SHP77 treated with DMSO at 0.1 percent for 48 hours (cell line): ENCODE measurements at regions not wholly inside any gene's neighbourhood (a gene's known extent, or its start where the extent isn't known, plus 50 kb on each side); places are given as distances from the start of the nearest gene placed in this dataset.
"Not testable (repeated sequence)": the region's sequence is repeated elsewhere in the genome, so short reads cannot be mapped to it uniquely, and the experiment has no call there.

ENCODE experiments used
- DNase-seq: peaks from one replicate; lab custom pipeline; 2025; lab: John Stamatoyannopoulos, UW

- no peak for DNase-seq
Observed at GRCh38 chr7:11221984-11222383, 248.3 kb downstream of the PHF14 start.

GRCh38 chr7:11224535-11224934 lies 250.9 kb downstream of the PHF14 start:
- no peak for DNase-seq

DNA sequence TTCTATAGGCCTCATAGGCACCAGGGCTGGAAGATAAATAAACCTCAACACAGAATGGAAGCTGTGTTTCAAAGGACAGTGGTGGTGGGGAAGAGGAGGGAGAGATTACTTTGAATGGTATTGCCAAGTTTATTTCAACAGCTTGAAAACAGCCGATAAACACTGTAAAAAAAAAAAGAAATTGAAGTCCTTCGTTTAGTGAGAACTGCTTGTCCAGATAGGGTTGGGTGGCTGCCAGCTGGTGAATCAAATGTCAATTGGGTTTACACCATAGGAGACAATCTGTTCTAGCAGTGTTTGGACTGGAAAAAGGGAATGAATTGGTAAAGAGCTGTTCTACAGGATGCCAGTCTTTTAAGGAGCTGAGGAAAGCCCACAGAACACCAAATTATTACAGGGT lies 254.8 kb downstream of the PHF14 start:
- DNase-seq: no peak

- DNase-seq: no peak
Observed at GRCh38 chr7:11231190-11231589, 257.5 kb downstream of the PHF14 start.

DNA sequence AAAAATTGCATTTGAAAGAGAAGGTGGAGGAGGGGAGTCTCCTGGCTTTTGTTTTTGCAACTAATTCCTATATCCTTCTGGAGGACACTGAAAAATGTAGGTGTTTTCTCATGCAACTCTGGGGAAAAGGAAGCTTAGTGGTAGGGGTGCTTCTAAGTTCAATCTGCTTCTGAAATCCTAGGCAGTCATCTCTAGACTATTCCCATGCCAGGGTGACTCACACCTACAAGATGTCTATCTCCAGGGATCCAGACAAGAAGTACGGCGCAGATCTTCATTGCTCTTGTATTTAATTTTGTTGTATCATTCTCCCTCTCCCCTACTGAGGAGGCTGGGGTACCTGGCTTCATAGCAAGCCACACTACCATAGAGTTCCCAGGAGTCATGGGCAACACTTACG lies 258.8 kb downstream of the PHF14 start:
- no peak for DNase-seq

DNA sequence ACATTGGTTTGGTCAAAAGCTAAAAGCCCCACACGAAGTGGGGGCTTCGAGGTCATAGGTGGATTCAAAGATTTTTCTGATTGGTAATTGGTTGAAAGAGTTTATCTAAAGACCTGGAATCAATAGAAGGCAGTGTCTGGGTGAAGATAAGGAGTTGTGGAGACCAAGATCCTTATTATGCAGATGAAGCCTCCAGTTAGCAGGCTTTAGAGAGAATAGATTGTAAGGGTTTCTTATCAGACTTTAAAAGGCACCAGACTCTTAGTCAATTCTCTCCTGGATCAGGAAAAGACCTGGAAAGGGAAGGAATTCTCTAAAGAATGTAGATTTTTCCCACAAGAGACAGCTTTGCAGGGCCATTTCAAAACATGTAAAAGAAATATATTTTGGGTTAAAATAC lies 260.2 kb downstream of the PHF14 start:
- DNase-seq: no peak

- DNase-seq: no peak
Observed at GRCh38 chr7:11235491-11235890, 261.8 kb downstream of the PHF14 start.

DNA sequence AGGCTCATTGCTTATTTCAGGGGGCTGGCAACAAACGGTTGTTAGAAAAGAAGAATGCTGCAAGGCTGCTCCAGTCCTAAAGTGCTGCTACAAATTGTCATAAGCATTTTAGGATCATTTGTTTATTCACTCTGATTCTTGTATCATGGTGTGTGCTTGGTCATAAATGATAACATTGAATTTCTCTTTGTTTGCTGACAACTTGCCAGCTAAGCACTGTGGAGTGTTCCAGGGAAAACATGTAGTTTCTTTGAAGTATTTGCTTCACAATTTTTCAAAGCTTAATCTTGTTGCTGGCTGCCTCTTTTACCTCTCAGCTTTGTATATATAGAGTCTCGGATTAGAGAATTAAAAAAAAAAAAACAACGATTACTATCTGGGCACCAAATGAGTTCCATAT lies 263.0 kb downstream of the PHF14 start:
- no peak for DNase-seq

DNA sequence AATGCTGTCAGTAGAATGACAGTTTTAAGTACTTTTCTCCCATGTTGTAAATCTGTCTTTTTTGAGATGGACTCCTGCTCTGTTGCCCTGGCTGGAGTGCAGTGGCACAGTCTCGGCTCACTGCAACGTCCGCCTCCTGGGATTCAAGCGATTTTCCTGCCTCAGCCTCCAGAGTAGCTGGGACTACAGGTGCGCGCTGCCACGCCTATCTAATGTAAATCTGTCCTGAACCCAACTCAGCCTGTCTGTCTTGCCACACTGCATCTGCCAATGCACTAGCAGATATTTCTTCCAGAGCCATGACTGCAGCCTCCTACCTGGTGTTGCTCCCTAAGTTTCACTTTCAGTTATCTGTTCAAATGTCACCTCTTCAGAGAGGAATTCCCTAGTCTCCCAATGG lies 264.1 kb downstream of the PHF14 start:
- peak; percentile 37 for DNase-seq

- DNase-seq: no peak
Observed at GRCh38 chr7:11239316-11239715, 265.6 kb downstream of the PHF14 start.

- DNase-seq: no peak
Observed at GRCh38 chr7:11243739-11244138, 270.1 kb downstream of the PHF14 start.

- DNase-seq: no peak
Observed at GRCh38 chr7:11244149-11244548, 270.5 kb downstream of the PHF14 start.

- DNase-seq: no peak
Observed at GRCh38 chr7:11247545-11247944, 273.9 kb downstream of the PHF14 start.

- DNase-seq: no peak
Observed at GRCh38 chr7:11251436-11251835, 277.8 kb downstream of the PHF14 start.

DNA sequence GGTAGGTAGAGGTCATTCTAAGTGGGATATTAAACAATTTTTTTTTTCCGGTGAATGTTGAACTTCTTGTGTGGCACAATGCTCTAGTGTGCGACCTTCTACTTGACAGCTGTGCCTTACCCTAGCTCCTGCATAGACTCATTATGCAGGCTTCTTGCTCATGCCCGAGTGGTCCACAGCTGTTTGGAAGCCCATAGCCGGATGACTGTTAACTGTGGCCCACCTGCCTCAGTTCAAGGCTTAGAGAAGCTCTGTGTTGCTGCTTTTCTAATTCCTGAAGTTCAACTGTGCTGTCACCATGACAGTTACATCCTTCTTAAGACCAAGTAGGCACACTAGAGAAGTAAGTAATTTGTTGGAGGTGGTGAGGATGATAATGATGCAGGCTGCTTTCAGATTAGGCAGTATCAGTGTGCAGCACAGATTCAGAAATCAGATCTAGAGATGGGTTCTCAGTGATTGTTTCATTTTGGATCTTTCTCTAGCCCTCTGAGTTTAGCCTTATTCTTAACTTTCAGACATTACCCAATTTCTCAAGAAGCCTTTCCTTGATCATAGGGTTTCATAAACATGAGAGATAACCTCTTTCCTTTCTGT lies 278.4 kb downstream of the PHF14 start:
- no peak for DNase-seq

DNA sequence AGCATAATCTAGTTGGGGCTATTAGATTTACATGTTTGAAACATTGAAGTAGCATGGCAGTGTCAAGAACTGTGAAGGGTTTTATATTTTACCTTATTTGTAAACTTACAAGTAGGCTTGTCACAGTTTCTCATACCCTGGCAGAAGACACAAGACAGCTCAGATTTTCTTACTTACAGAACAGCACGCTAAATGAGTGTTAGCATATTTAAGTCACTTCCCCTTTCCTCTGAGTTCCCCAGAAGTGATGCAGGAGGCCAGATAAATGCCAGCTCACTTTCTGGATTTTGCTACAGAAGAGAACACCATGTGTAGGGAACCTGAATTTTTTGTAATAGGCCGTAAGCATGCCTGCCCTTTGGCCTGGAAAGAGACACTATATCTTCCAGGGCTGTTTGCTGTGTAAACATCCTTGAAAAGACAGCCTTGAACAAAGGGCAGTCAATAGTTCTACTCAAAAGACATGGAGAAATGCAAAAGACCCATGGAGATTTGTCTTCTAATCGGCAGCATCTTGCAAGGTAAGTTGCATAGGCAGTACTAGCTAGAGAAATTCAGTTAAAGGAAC lies 279.1 kb downstream of the PHF14 start:
- DNase-seq: no peak

DNA sequence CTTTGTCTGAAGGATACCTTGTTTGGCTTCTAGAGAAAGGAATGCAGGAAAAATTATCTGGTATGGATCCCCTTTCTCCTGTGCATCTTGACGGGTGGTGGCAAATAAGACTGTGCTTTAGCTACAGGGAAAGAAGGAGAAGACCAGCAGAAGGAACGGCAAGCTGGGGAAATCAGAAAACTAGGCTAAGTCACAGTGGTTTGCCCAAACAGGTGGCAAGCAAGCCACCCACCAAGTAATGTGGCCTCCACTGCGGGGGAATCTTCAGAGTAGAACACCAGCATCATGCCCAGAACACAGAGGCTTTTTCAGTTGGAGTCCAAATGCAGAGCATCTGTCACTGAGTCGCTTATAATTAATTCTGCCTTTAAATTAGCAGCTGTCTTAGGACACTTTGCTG lies 282.8 kb downstream of the PHF14 start:
- DNase-seq: no peak

- DNase-seq: peak; percentile 78
Observed at GRCh38 chr7:11261470-11261869, 287.8 kb downstream of the PHF14 start.

GRCh38 chr7:11266101-11266500 lies 292.4 kb downstream of the PHF14 start:
- no peak for DNase-seq

DNA sequence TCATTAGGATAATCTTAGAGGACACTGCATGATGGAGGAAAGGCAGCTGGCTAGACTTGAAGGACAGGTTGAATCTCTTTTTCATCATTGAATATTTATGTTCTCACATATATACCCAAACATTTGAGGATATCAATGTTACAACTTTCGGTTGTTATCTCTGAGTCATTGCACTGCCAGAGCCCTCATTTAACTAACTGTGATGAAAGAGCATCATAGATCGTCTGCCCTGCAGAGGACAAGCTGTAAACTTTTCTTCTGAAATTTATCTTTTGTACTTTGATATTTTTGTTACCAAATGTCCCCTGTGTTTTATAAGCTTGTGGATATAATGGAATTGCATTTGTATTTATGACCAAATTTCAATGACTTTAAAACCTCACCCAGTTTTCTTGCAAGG lies 298.7 kb downstream of the PHF14 start:
- no peak for DNase-seq

- DNase-seq: no peak
Observed at GRCh38 chr7:11274074-11274473, 300.4 kb downstream of the PHF14 start.

- DNase-seq: no peak
Observed at GRCh38 chr7:11281953-11282352, 308.3 kb downstream of the PHF14 start.

DNA sequence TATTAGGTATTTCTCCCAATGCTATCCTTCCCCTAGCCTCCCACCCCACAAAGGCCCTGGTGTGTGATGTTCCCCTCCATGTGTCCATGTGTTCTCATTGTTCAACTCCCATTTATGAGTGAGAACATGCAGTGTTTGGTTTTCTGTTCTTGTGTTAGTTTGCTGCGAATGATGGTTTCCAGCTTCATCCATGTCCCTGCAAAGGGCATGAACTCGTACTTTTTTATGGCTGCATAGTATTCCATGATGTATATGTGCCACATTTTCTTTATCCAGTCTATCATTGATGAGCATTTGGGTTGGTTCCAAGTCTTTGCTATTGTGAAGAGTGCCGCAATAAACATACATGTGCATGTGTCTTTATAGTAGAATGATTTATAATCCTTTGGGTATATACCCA lies 309.9 kb downstream of the PHF14 start:
- not testable (repeated sequence) for DNase-seq

GRCh38 chr7:11290863-11291262 lies 317.2 kb downstream of the PHF14 start:
- DNase-seq: no peak
